Right hindlimb (tissue), 1 donor: ENCODE measurements at regions not wholly inside any gene's neighbourhood (a gene's known extent, or its start where the extent isn't known, plus 50 kb on each side); places are given as distances from the start of the nearest gene placed in this dataset.

Experiments used
- DNase-seq: peaks from one replicate; pipeline ENCODE4 v3.0.0-alpha.2; 2018

- DNase-seq = no peak
These were observed 50.5 kb upstream of the POU2AF2 start for GRCh38 chr11:111194860-111195568.

GRCh38 chr11:111193924-111194490 is 51.5 kb upstream of the POU2AF2 start:
- DNase-seq = no peak

DNA sequence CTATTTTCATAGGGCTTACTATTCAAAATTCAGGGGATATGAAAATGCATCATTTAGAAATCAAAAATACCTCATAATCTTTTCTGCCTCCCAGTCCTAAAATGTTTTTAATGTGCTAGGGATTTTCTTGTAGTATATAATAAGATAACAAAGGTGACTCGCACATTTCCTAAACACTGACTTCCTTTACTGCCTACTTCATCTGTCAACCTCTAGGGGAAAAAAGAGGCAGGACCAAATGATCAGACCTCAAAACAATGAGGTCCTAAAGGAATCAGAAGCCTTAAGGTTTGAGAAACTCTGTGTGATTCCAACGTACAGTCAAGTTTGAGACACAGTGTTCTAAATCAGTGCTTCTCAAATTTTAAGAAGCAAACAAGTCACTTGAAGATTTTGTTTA is 56.1 kb upstream of the POU2AF2 start:
- no peak for DNase-seq

DNA sequence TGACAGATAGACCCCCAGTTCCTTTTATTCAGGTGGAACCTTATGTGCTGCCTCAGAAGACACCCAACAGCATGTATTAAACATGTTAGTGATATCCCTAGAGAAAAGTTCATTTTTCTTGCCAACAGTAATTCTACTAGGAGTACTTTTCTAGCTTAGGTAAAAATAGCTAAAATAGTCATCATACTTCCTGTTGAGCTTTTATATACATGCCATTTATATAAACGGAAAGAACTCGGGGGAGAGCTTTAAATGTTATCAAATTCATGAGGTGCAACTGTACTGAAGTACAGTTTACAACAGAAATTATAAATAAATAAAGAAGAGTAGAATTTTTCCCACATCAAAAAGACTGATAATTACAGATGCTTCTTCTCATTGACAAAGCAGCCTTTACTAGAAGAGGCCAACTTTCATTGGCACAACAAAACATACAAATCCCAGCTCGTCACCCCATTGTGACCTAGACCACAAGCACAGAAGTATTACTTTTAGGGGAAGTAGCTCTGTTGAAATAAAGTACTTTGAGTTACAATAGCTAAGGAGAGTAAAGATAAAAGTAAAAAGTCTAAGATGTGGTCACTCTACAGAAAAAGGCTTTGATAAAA is 59.1 kb upstream of the POU2AF2 start:
- no peak for DNase-seq

DNA sequence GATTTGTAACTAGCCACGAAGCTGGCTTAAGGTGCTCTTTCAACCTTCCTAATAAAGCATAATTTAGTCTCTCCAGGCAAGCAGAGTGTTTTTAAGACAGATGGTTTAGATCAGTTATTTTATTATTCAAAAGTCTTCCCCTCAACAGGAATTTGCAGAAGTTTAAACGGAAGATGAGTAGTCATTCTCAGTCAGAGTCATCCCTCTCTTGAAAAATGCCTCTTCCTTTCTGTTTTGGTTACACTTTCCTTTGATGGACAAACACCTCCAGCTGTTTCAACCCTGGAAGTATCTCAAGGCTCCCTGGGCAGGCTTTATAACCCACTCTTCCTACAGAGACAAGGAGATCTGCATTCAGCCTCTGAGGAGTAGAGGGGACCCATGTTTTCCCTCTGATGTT is 60.3 kb upstream of the POU2AF2 start:
- no peak for DNase-seq

DNA sequence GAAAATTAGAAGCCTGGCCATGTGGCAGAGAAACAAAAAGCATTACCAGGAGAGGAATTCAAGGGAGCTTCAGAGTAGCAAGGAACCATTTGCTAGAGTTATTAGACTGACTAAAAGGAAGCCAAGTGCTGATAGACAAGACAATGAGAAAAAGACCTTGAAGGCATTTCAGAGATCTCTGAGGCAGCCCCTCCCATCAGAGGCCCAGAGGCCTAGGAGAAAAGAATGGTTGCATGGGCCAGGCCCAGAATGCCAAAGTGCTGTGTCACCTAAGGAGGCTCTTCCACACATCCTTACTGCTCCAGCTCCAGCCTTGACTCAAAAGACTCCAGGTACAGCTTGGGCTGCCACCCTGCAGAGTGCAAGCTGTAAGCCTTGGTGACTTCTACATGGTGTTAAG is 61.8 kb upstream of the POU2AF2 start:
- DNase-seq = no peak

DNA sequence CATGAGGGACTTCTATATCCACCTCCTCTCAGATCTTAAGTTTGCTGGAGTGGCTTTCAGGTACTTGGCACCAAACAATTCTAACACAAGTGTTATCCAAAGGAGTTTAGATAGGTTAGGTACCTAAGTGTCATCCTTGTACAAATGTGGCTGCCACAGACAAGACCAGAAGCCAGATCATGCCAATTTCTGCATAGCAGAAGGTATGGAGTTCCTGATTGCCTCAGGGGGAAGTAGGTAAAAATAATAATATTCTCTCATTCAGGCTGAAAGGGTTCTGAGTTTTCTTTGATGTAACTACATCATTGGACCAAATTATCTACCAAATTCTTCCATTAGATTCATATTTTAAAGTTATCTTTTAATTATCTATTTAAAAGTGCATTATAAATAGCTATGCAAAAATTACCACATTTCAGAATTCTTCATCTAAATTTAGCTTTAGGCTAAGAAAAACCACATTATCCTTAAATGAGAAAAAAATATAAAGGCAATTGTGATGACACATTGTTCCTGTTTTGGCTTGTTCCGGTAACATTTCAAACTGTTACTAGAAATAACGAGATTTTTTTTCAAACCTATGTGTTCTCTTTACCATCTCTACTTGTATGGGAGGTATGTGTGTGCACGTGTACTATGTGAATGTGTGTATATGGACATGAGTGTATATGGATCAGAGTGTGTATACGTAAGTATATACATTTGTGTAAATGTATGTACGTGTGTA is 66.2 kb upstream of the POU2AF2 start:
- DNase-seq = no peak

GRCh38 chr11:111177037-111177871 is 68.3 kb upstream of the POU2AF2 start:
- DNase-seq = no peak

GRCh38 chr11:111176603-111177002 is 68.9 kb upstream of the POU2AF2 start:
- DNase-seq = no peak

DNA sequence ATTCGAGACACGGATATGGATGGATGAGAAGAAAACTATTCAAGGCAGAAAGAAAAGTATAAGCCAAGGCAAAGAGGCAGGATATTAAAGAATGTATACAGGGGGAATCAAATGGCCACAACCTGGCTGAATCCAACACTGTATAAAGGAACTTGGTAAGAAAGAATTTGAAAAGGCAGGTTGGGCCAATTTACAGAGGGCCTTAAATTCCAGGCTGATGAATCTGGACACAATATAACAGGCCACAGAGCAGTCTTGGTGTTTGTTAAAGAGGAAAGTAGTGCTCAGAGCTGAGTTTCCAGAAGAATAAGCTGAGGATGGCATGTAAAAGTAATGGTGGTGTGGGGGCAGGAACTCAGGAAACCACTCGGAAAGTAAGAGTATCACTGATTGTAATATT is 72.3 kb upstream of the POU2AF2 start:
- DNase-seq = no peak

GRCh38 chr11:111172321-111172862 is 73.1 kb upstream of the POU2AF2 start:
- DNase-seq = no peak

DNA sequence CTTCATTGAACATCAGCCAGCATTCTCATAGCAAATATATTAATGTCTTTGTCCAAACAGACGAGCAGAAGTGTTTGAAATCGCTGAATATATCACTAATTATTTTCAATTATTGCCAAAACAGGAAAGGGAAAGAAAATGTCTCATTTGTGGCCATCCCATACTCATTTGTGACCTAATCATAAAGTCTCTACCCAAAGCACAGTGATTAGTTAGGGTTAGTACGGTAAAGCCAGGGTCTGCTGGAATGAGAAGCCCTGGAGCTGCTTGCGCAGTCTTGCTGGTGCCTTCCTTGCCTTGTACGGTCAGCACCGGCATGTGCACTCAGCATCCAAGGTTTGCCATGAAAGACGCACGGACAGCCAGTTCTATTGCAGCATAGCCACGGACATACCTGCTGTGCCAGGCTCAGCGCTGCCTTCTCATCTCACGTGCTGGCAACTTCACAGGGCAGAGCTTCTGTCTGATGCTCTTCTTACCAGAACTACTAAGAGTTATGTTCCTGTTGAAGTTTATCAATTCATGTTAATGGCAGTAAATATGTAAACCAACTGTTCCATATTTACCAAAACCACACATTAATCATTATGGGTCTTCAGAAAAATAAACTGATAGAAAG is 74.7 kb upstream of the POU2AF2 start:
- no peak for DNase-seq

GRCh38 chr11:111169367-111169766 is 76.2 kb upstream of the POU2AF2 start:
- DNase-seq = no peak

DNA sequence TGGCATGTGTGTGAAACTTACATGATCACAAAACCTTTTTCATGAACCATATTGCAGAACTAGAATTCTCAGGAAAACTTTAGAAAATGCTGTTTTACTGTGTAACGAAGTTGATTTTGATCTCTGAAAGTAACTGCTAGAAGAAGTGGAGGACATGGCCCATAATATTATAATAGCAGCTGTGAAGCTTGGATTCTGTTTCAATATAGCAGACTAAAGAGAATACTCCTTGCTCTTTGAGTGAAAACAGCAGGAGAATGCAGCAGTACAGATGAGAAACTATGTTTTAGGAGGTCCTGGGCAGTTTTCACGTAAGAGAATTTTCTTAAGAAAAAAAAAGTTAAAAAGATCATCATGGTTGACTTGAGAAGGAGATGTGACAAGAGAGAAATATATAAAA is 76.7 kb upstream of the POU2AF2 start:
- DNase-seq = no peak

- no peak for DNase-seq
These were observed 77.9 kb upstream of the POU2AF2 start for GRCh38 chr11:111167666-111168065.

GRCh38 chr11:111166598-111166997 is 78.9 kb upstream of the POU2AF2 start:
- no peak for DNase-seq

GRCh38 chr11:111162305-111162704 is 83.2 kb upstream of the POU2AF2 start:
- no peak for DNase-seq

DNA sequence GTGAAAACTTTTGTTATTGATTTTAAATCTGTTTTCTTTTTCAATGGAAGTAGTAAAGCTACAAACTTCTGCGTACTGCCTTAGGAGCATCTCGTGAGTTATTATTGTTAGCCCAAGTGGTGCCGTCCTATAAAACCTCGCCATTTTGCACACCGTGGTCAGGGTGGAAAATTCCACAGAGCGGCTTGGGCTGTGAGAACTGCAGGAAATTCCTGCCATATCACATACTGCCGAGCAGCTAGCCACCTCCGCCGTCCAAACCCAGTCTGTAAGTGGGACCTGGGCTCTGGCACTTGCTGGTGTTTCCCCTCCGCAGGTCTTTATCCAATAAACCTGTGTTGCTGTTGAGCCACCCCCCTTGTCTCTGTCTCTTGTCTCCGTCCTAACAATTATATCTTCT is 88.0 kb upstream of the POU2AF2 start:
- DNase-seq = no peak

GRCh38 chr11:111155021-111155420 is 90.5 kb upstream of the POU2AF2 start:
- no peak for DNase-seq

GRCh38 chr11:111153194-111153593 is 92.3 kb upstream of the POU2AF2 start:
- no peak for DNase-seq

GRCh38 chr11:111148953-111149352 is 96.6 kb upstream of the POU2AF2 start:
- no peak for DNase-seq

DNA sequence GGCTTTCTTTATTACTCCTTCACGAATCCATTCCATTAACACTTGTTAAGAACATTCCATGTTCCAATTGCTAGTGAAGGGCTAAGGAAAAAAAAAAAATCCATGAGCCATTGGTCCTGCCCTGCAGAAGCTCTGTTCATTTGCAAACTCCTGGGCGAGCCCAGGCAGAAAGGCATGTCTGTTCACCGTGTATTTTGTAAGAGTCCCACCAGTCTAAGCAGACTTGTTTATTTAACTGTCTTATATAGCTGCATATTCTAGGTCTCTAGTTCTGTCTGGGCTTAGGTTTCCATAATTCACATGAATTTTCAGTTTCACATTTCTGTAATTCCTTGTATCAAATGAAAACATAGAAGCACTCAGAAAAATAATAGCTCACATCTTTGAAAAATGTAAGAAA is 97.4 kb upstream of the POU2AF2 start:
- no peak for DNase-seq
